ENCODE measurements at regions not wholly inside any gene's neighbourhood (a gene's known extent, or its start where the extent isn't known, plus 50 kb on each side); places are given as distances from the start of the nearest gene placed in this dataset.

DNA sequence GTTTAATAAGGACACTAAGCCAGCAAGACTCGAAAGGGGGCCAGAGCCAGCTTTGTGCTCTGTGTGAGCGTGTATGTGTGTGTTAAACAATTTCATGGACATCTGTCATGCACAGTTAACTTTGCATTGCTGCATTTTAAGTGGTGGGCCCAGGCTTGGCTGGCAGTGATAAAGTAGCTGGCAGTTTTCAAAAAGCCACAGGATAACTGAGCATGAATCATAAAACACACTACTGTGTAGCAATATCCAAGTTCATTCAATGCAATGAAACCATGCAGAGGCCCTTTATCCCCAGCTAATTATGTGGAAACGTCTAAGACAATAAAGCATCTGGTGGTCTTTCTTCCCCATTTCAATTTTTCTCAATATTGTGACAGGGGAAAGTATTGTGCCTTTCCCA, 132.9 kb downstream of the NKX6-1 start:
- DNase-seq (ENCODE audit: extremely low spot score), result no peak
- TF ChIP-seq BHLHE40 (IDR thresholded peaks at IDR 0.05; ENCODE audit: borderline replicate concordance) (no peak), TARDBP (IDR thresholded peaks at IDR 0.05) (no peak), SUZ12 (IDR thresholded peaks at IDR 0.05) (no peak), HDGF (IDR thresholded peaks at IDR 0.05; ENCODE audit: borderline replicate concordance) (no peak), NFRKB (IDR thresholded peaks at IDR 0.05) (no peak), LEF1 (IDR thresholded peaks at IDR 0.05; ENCODE audit: borderline replicate concordance) (no peak), FOXM1 (IDR thresholded peaks at IDR 0.05; ENCODE audit: borderline replicate concordance) (no peak), FOXA1 (IDR thresholded peaks at IDR 0.05) (no peak), FOXK2 (IDR thresholded peaks at IDR 0.05) (no peak), ZNF384 (IDR thresholded peaks at IDR 0.05) (no peak), ARNT (IDR thresholded peaks at IDR 0.05) (no peak), ELF4 (IDR thresholded peaks at IDR 0.05) (no peak), L3MBTL2 (conservative IDR thresholded peaks at IDR 0.05) (no peak), CTBP1 (IDR thresholded peaks at IDR 0.05; ENCODE audit: borderline replicate concordance) (no peak), SP1 (IDR thresholded peaks at IDR 0.05) (no peak)
- TF ChIP-seq, protein P1, sequence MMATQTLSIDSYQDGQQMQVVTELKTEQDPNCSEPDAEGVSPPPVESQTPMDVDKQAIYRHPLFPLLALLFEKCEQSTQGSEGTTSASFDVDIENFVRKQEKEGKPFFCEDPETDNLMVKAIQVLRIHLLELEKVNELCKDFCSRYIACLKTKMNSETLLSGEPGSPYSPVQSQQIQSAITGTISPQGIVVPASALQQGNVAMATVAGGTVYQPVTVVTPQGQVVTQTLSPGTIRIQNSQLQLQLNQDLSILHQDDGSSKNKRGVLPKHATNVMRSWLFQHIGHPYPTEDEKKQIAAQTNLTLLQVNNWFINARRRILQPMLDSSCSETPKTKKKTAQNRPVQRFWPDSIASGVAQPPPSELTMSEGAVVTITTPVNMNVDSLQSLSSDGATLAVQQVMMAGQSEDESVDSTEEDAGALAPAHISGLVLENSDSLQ (IDR thresholded peaks at IDR 0.05), result no peak
- ChIA-PET POLR2A (no interaction called here), CTCF (no interaction called here)

DNA sequence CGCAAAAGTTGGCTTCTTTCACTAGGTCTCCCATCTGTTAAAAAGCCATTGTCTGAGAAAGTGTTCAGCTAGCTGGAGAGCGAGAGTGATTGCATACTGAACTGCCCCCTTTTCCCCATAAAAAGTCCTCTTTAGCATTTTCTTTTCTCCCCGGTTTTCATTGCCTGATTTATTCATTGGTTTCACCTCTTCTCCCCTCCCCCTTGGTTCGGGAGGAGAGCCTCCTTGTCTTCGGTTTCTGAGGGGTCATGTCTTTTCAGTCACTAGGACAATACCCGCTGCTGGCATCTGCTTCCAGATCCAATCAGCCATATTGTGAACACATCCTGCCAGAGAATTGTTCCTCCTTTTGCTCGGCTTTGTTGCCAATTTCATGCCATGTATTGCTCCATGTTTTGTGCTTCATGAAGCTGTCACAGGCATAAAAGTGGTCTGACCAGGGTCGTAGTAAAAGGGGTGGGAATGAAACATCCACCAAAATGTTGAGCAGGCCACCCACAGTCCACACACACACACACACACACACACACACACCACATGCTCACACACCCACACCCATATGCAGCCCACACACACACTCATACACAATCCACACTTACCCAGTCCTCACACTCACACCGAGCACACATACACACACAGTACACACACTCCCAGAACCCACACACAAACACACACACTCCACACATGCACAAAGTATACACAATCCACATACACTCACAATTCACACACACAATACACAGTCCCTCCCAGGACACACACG, 136.0 kb downstream of the NKX6-1 start:
- no peak for TF ChIP-seq ARNT (IDR thresholded peaks at IDR 0.05)
- no peak for TF ChIP-seq ZNF384 (IDR thresholded peaks at IDR 0.05)
- no peak for TF ChIP-seq L3MBTL2 (conservative IDR thresholded peaks at IDR 0.05)
- TF ChIP-seq FOXK2 (IDR thresholded peaks at IDR 0.05), result no peak
- no peak for TF ChIP-seq SUZ12 (IDR thresholded peaks at IDR 0.05)
- no peak for TF ChIP-seq CTBP1 (IDR thresholded peaks at IDR 0.05; ENCODE audit: borderline replicate concordance)
- DNase-seq (ENCODE audit: extremely low spot score), result no peak
- CTCF ChIA-PET, result no interaction called here

DNA sequence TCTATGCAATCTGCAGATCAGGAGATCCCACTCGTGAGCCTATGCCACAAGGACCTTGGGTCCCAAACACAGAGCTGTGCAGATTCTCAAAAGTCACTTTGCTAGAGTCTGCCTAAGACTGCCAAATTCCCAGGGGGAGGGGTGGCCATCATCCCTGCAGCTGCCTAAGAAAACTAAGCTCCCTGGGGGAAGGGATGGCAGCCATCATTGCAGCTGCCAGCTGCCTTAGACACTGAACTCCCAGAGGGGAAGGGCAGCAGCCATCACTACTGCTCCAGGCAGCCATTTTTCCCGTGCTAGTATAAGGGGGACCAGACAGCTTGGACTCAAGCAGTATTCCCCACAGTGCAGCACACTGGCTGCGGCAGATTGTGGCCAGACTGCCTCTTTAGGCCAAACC, 156.9 kb downstream of the NKX6-1 start:
- ChIA-PET CTCF (no interaction called here), POLR2A (no interaction called here)
- TF ChIP-seq ZNF384 (IDR thresholded peaks at IDR 0.05) (no peak), SUZ12 (IDR thresholded peaks at IDR 0.05) (no peak), L3MBTL2 (conservative IDR thresholded peaks at IDR 0.05) (no peak), ARNT (IDR thresholded peaks at IDR 0.05) (no peak), TARDBP (IDR thresholded peaks at IDR 0.05) (no peak), ELF4 (IDR thresholded peaks at IDR 0.05) (no peak), SP1 (IDR thresholded peaks at IDR 0.05) (no peak), FOXA1 (IDR thresholded peaks at IDR 0.05) (no peak), CTBP1 (IDR thresholded peaks at IDR 0.05; ENCODE audit: borderline replicate concordance) (no peak), NFRKB (IDR thresholded peaks at IDR 0.05) (no peak)
- DNase-seq (ENCODE audit: extremely low spot score), result no peak

More for the DNA sequence above, 136.0 kb downstream of the NKX6-1 start:
- POLR2A ChIA-PET, result no interaction called here

DNA sequence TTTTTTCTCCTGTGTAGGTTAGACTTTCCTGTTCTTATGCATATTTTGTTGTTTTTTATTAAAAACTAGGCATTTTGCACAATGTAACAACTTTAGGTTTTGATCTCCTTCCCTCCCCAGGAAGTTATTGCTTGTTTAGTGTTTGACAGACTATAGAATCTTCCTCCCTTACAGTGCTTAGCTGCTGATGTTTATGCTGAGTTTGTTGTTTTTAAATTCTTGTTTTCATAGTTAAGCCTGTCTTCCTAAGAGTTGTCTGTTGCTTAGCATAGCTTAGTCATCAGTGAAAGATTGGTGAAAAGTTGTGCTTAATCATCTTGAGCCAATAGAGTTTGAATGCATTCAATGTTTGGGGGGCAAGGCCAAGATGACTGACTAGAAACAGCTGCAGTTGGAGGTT, 157.5 kb downstream of the NKX6-1 start:
- no peak for DNase-seq (ENCODE audit: extremely low spot score)
- POLR2A ChIA-PET, result no interaction called here
- CTCF ChIA-PET, result no interaction called here
- no peak for TF ChIP-seq SP1 (IDR thresholded peaks at IDR 0.05)
- no peak for TF ChIP-seq FOXK2 (IDR thresholded peaks at IDR 0.05)
- no peak for TF ChIP-seq HDGF (IDR thresholded peaks at IDR 0.05; ENCODE audit: borderline replicate concordance)
- no peak for TF ChIP-seq ZNF384 (IDR thresholded peaks at IDR 0.05)
- TF ChIP-seq BHLHE40 (IDR thresholded peaks at IDR 0.05; ENCODE audit: borderline replicate concordance), result no peak

DNA sequence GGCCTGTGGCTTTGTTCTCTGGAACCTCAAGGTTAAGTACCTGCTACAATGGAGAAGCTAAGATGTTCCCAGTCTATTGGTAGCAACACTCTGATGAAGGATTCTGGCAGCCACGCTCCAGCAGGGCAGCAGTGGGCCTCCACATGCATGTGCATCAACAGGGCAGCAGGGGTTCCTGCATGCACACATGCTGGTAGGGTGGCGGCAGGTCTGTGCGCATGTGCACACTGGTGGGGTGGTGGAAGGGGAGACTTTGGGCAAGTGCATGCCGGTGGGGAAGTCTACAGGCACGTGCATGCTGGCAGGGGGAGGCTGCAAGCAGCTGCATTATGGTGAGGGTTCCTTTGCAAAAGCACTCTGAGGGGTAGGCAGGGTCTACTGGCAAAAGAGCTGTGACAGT, 160.7 kb downstream of the NKX6-1 start:
- CTCF ChIA-PET, result no interaction called here
- POLR2A ChIA-PET, result no interaction called here
- TF ChIP-seq, protein P1 (IDR thresholded peaks at IDR 0.05), result no peak
- TF ChIP-seq SP1 (IDR thresholded peaks at IDR 0.05) (no peak), FOXM1 (IDR thresholded peaks at IDR 0.05; ENCODE audit: borderline replicate concordance) (no peak), BHLHE40 (IDR thresholded peaks at IDR 0.05; ENCODE audit: borderline replicate concordance) (no peak), LEF1 (IDR thresholded peaks at IDR 0.05; ENCODE audit: borderline replicate concordance) (no peak), L3MBTL2 (conservative IDR thresholded peaks at IDR 0.05) (no peak), TARDBP (IDR thresholded peaks at IDR 0.05) (no peak), ARNT (IDR thresholded peaks at IDR 0.05) (no peak)
- DNase-seq (ENCODE audit: extremely low spot score), result no peak

DNA sequence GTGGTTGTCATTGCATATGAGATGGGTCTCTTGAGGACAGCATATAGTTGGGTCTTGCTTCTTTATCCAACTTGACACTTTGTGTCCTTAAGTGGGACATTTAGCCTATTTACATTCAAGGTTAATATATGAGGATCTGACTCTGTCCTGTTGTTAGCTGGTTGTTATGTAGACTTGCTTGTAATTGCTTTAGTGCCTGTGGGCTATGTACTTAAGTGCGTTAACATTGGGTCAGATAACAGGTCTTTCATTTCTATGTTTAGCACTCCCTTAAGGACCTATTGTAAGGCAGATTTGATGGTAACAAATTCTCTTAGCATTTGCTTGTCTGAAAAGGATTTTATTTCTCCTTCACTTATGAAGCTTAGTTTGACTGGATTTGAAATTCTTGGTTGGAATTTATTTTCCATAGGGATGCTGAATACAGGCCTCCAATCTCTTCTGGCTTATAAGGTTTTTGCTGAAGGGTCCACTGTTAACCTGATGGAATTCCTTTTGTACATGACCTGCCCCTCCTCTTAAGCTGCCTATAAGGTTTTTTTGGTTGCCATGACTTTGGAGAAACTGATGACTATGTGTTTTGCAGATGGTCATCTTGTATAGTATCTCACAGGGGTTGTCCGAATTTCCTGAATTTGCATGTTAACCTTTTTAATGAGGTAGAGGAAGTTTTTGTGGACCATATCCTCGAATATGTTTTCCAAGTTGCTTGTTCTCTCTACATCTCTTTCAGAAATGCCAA, 162.0 kb downstream of the NKX6-1 start:
- TF ChIP-seq BHLHE40 (IDR thresholded peaks at IDR 0.05; ENCODE audit: borderline replicate concordance), result no peak
- no peak for TF ChIP-seq FOXK2 (IDR thresholded peaks at IDR 0.05)
- TF ChIP-seq, protein P1 (IDR thresholded peaks at IDR 0.05), result no peak
- TF ChIP-seq FOXM1 (IDR thresholded peaks at IDR 0.05; ENCODE audit: borderline replicate concordance), result no peak
- TF ChIP-seq L3MBTL2 (conservative IDR thresholded peaks at IDR 0.05), result no peak
- CTCF ChIA-PET, result no interaction called here
- POLR2A ChIA-PET, result no interaction called here

More for the DNA sequence above, 162.0 kb downstream of the NKX6-1 start:
- DNase-seq (ENCODE audit: extremely low spot score), result no peak
